HepG2 (cell line): ENCODE measurements at regions not wholly inside any gene's neighbourhood (a gene's known extent, or its start where the extent isn't known, plus 50 kb on each side); places are given as distances from the start of the nearest gene placed in this dataset.

ENCODE experiments used
- ATAC-seq: fragments of 200-7000 bp; cut with Tn5 transposase; 3 replicates; pipeline ENCODE4 v1.9.1; 2020; ENCODE audit warnings: mild to moderate bottlenecking, moderate library complexity
- BruUV-seq: library from RNA; stranded (reverse); fragments of 400-500 nt; replicated peaks from 2 replicates; lab custom pipeline; 2021; lab: Mats Ljungman, UMichigan
- CTCF ChIA-PET: fragments of 300-600 bp; formaldehyde crosslinking; extraction: SDS; loops from one replicate; lab custom pipeline; 2021; ENCODE audit warnings: low total read pairs, inconsistent platforms, low intra/inter-chr PET ratio; lab: Yijun Ruan, JAX
- POLR2A ChIA-PET: fragments of 350-600 bp; sonication (Branson Sonifier 250); formaldehyde crosslinking; loops from one replicate; lab custom pipeline; 2020; ENCODE audit warnings: antibody characterized with exemption, inconsistent platforms; lab: Yijun Ruan, JAX
- DNase-seq: peaks from one replicate; pipeline ENCODE4 v3.0.0-alpha.2; 2015; ENCODE audit warnings: low spot score
- FAIRE-seq: peaks from 3 replicates; lab custom pipeline; 2011; peaks lifted over from hg19 to GRCh38; lab: Jason Lieb, UNC
- H2AFZ ChIP-seq: one replicate; pipeline ENCODE4 v1.6.1; 2011; ENCODE audit warnings: low read length, inconsistent platforms
- H3K27ac ChIP-seq: fragments of 300-600 bp; 3 replicates; pipeline ENCODE4 v1.8.0; 2011; ENCODE audit warnings: mixed run types, mild to moderate bottlenecking, mixed read lengths, low read length, inconsistent platforms; ENCODE audit not compliant: insufficient read depth; ENCODE audit errors: extremely low read length
- H3K27me3 ChIP-seq, 2 experiments: fragments of 200-600 bp in 1 of 2; 2 replicates in 1 of 2; 3 replicates in 1 of 2; pipeline versions ENCODE4 v1.6.0 to v1.8.0; 2011; ENCODE audit warnings: low read length in 2 of 2, mild to moderate bottlenecking in 2 of 2, moderate library complexity in 2 of 2, inconsistent platforms in 1 of 2; ENCODE audit not compliant: insufficient read depth in 2 of 2, control insufficient read depth in 1 of 2
- H3K36me3 ChIP-seq, 2 experiments: fragments of 200-600 bp in 1 of 2; replicated peaks in 1 of 2; 2 replicates in 1 of 2; 3 replicates in 1 of 2; pipeline versions ENCODE4 v1.5.1 to v1.8.0; 2011; ENCODE audit warnings: low read length in 2 of 2, inconsistent platforms in 1 of 2; ENCODE audit not compliant: insufficient read depth in 2 of 2, control insufficient read depth in 1 of 2
- H3K4me1 ChIP-seq: 2 replicates; pipeline ENCODE4 v1.5.1; 2012; ENCODE audit warnings: low read length, inconsistent platforms; ENCODE audit not compliant: insufficient read depth
- H3K4me2 ChIP-seq: 2 replicates; pipeline ENCODE4 v1.6.0; 2011; ENCODE audit warnings: low read depth, low read length, inconsistent platforms
- H3K4me3 ChIP-seq, 3 experiments: fragments of 200-600 bp in 1 of 3; sonication (generic), shearing (Covaris generic) in 1 of 3; replicated peaks in 1 of 3; 2 replicates each; pipeline ENCODE4 v1.5.1; 2011 to 2016; ENCODE audit warnings: low read length in 3 of 3, inconsistent platforms in 2 of 3, low read depth in 2 of 3, mild to moderate bottlenecking in 2 of 3, control low read depth in 1 of 3, mixed read lengths in 1 of 3; ENCODE audit not compliant: insufficient read depth in 1 of 3
- H3K79me2 ChIP-seq: one replicate; pipeline ENCODE4 v1.6.1; 2011; ENCODE audit warnings: low read length, inconsistent platforms; ENCODE audit not compliant: insufficient read depth
- H3K9ac ChIP-seq: 2 replicates; pipeline ENCODE4 v1.6.0; 2011; ENCODE audit warnings: mild to moderate bottlenecking, low read depth, low read length, inconsistent platforms; ENCODE audit not compliant: insufficient read depth
- H3K9me3 ChIP-seq: 2 replicates; pipeline ENCODE4 v1.5.1; 2012; ENCODE audit warnings: mild to moderate bottlenecking, low read length
- H4K20me1 ChIP-seq: 2 replicates; pipeline ENCODE4 v1.6.0; 2011; ENCODE audit warnings: inconsistent platforms, mild to moderate bottlenecking, low read length, moderate library complexity; ENCODE audit not compliant: insufficient read depth
- AGO1 ChIP-seq: fragments of 200-400 bp; formaldehyde crosslinking; IDR thresholded peaks from 2 replicates; pipeline ENCODE4 v1.6.1; 2017; ENCODE audit warnings: mild to moderate bottlenecking, low read depth, low read length, moderate library complexity; ENCODE audit not compliant: poor library complexity, severe bottlenecking
- ELF3 ChIP-seq: IDR thresholded peaks from 2 replicates; pipeline ENCODE4 v1.6.1; 2016; ENCODE audit warnings: missing genetic modification reagents, missing compliant biosample characterization
- FOXA3 ChIP-seq: IDR thresholded peaks from 2 replicates; pipeline ENCODE4 v1.6.1; 2016; ENCODE audit warnings: missing genetic modification reagents, missing compliant biosample characterization
- MATR3 ChIP-seq: sonication (generic); formaldehyde crosslinking; IDR thresholded peaks from 2 replicates; pipeline ENCODE4 v1.4.0; 2020; ENCODE audit warnings: missing genetic modification reagents
- RFXANK ChIP-seq: IDR thresholded peaks from 2 replicates; pipeline ENCODE4 v1.6.1; 2016
- SIX4 ChIP-seq: sonication (generic); formaldehyde crosslinking; IDR thresholded peaks from 2 replicates; pipeline ENCODE4 v1.4.0; 2020; ENCODE audit warnings: missing genetic modification reagents
- ZC3H13 ChIP-seq: sonication (generic); formaldehyde crosslinking; IDR thresholded peaks from 2 replicates; pipeline ENCODE4 v1.8.1; 2023; ENCODE audit warnings: mild to moderate bottlenecking, missing genetic modification reagents, moderate library complexity
- ZMYM3 ChIP-seq: sonication (generic); formaldehyde crosslinking; IDR thresholded peaks from 2 replicates; pipeline ENCODE4 v1.5.1; 2020; ENCODE audit warnings: mild to moderate bottlenecking, missing genetic modification reagents
- ZNF121 ChIP-seq: sonication (generic); formaldehyde crosslinking; IDR thresholded peaks from 2 replicates; pipeline ENCODE4 v1.5.0; 2020; ENCODE audit warnings: mild to moderate bottlenecking, missing genetic modification reagents
- ZNF30 ChIP-seq: sonication (generic); formaldehyde crosslinking; IDR thresholded peaks from 2 replicates; pipeline ENCODE4 v1.5.0; 2020; ENCODE audit warnings: mild to moderate bottlenecking, missing genetic modification reagents
- ZNF510 ChIP-seq: sonication (generic); formaldehyde crosslinking; IDR thresholded peaks from 2 replicates; pipeline ENCODE4 v1.4.0; 2020; ENCODE audit warnings: low read depth, mild to moderate bottlenecking, missing genetic modification reagents
- ZNF530 ChIP-seq: sonication (generic); formaldehyde crosslinking; IDR thresholded peaks from 2 replicates; pipeline ENCODE4 v1.5.0; 2020; ENCODE audit warnings: low read depth, mild to moderate bottlenecking, missing genetic modification reagents
- ZNF790 ChIP-seq: sonication (generic); formaldehyde crosslinking; IDR thresholded peaks from 2 replicates; pipeline ENCODE4 v1.8.0; 2022; ENCODE audit warnings: missing genetic modification reagents, mild to moderate bottlenecking, borderline replicate concordance
- WGBS: methylation state at CpG from one replicate; pipeline ENCODE4 v1.1.6; 2017; ENCODE audit warnings: low lambda C conversion rate; 5-methylcytosine and 5-hydroxymethylcytosine counted together
- in situ Hi-C: cut with HindIII; loops from 2 replicates; pipeline ENCODE4 v1.10.0; 2017; ENCODE audit warnings: low pct_unique_long_range_greater_than_20kb; ENCODE audit not compliant: extremely low pct_ligation_motif_present
- intact Hi-C: fragments of 100-400 bp; cut with micrococcal nuclease; formaldehyde crosslinking; loops from one replicate; pipeline ENCODE4 v1.10.0; 2022; ENCODE audit not compliant: unreplicated experiment
- TF ChIP-seq, protein P1 (sequence below): sonication (generic); formaldehyde crosslinking; IDR thresholded peaks from 2 replicates; pipeline ENCODE4 v1.4.0; 2020; ENCODE audit warnings: mild to moderate bottlenecking, missing genetic modification reagents, borderline replicate concordance

DNA sequence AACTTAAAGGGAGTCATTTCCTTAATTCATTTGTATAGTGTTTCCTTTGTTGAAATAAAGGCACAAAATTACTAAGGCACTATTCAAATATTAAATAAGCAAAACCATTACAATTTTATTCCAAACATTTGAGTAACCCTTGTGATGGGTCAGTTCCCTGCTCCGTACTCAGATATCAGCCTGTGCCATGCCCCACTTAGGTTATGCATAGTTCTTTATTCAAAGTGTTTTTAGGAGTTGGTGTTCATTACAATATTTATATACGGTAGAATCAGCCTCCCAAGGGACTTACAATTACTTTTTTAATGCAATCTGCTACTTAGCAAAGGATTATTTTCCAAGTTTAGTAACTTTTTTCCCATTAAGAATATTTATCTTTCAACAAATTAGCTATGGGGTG lies 119.3 kb upstream of the SEMA3D start:
- no TSS peak for BruUV-seq
- no peaks in the 10 kb centered on the region for H4K20me1 ChIP-seq
- no peak for TF ChIP-seq ZMYM3 (CRISPR knock-in tag)
- TF ChIP-seq AGO1 = no peak
- no peak for TF ChIP-seq ZNF790 (CRISPR knock-in tag)
- no peak for TF ChIP-seq MATR3 (CRISPR knock-in tag)
- TF ChIP-seq ZC3H13 (CRISPR knock-in tag) = no peak
- no peak for TF ChIP-seq SIX4 (CRISPR knock-in tag)
- TF ChIP-seq RFXANK = no peak
- no peak for TF ChIP-seq ZNF510 (CRISPR knock-in tag)
- no peak for TF ChIP-seq ZNF30 (CRISPR knock-in tag)
- TF ChIP-seq ZNF530 (CRISPR knock-in tag) = no peak
- no peak for TF ChIP-seq ZNF121 (CRISPR knock-in tag)
- TF ChIP-seq, protein P1, sequence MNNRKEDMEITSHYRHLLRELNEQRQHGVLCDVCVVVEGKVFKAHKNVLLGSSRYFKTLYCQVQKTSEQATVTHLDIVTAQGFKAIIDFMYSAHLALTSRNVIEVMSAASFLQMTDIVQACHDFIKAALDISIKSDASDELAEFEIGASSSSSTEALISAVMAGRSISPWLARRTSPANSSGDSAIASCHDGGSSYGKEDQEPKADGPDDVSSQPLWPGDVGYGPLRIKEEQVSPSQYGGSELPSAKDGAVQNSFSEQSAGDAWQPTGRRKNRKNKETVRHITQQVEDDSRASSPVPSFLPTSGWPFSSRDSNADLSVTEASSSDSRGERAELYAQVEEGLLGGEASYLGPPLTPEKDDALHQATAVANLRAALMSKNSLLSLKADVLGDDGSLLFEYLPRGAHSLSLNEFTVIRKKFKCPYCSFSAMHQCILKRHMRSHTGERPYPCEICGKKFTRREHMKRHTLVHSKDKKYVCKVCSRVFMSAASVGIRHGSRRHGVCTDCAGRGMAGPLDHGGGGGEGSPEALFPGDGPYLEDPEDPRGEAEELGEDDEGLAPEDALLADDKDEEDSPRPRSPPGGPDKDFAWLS = no peak
- no peak for TF ChIP-seq ELF3 (CRISPR knock-in tag)
- no peak for TF ChIP-seq FOXA3 (CRISPR knock-in tag)
- no peaks in the 10 kb centered on the region for H3K79me2 ChIP-seq
- no peaks in the 10 kb centered on the region for H3K27me3 ChIP-seq
- ATAC-seq = no peak
- WGBS = 0% methylated on average over 2 of the region's 2 CpGs
- intact Hi-C loops (no loop called here), in situ Hi-C loops (no loop called here)
- ChIA-PET POLR2A (no interaction called here), CTCF (no interaction called here)
- no peak for FAIRE-seq
- H3K4me1 ChIP-seq = no peaks in the 10 kb centered on the region
- DNase-seq = no peak
- no peak overlapping the region for H3K4me3 ChIP-seq
- no peak overlapping the region for H3K4me2 ChIP-seq
- no peaks in the 10 kb centered on the region for H3K36me3 ChIP-seq
- H3K9ac ChIP-seq = no peak overlapping the region
- no peak overlapping the region for H3K27ac ChIP-seq
- no peak overlapping the region for H2AFZ ChIP-seq
- H3K9me3 ChIP-seq = no peaks in the 10 kb centered on the region
